GM11168 (cell line): ENCODE measurements at regions not wholly inside any gene's neighbourhood (a gene's known extent, or its start where the extent isn't known, plus 50 kb on each side); places are given as distances from the start of the nearest gene placed in this dataset.

ENCODE experiments used
- in situ Hi-C: fragments of 300-500 bp; cut with MboI; formaldehyde crosslinking; loops from one replicate; pipeline ENCODE4 v1.12.0; 2022; ENCODE audit warnings: low sequenced_read_pairs; ENCODE audit not compliant: unreplicated experiment

- in situ Hi-C loops, result no loop called here
Observed at GRCh38 chr11:104661901-104662300, 236.4 kb downstream of the CASP12 start.

GRCh38 chr11:104661471-104661870 lies 236.8 kb downstream of the CASP12 start:
- in situ Hi-C loops, result no loop called here

GRCh38 chr11:104658177-104658576 lies 240.1 kb downstream of the CASP12 start:
- in situ Hi-C loops, result no loop called here

- in situ Hi-C loops, result no loop called here
Observed at GRCh38 chr11:104657083-104657482, 241.2 kb downstream of the CASP12 start.

- in situ Hi-C loops, result no loop called here
Observed at GRCh38 chr11:104655066-104655465, 243.2 kb downstream of the CASP12 start.

GRCh38 chr11:104654181-104654813 lies 244.0 kb downstream of the CASP12 start:
- in situ Hi-C loops, result no loop called here

GRCh38 chr11:104653407-104653806 lies 244.9 kb downstream of the CASP12 start:
- in situ Hi-C loops, result no loop called here

- in situ Hi-C loops, result no loop called here
Observed at GRCh38 chr11:104652996-104653395, 245.3 kb downstream of the CASP12 start.

- in situ Hi-C loops, result no loop called here
Observed at GRCh38 chr11:104650234-104650633, 248.0 kb downstream of the CASP12 start.

- in situ Hi-C loops, result no loop called here
Observed at GRCh38 chr11:104649002-104649401, 249.3 kb downstream of the CASP12 start.

GRCh38 chr11:104645261-104646222 lies 252.7 kb downstream of the CASP12 start:
- in situ Hi-C loops, result no loop called here

GRCh38 chr11:104637662-104638170 lies 260.5 kb downstream of the CASP12 start:
- in situ Hi-C loops, result no loop called here

- in situ Hi-C loops, result no loop called here
Observed at GRCh38 chr11:104633226-104633625, 265.0 kb downstream of the CASP12 start.

- in situ Hi-C loops, result no loop called here
Observed at GRCh38 chr11:104630352-104630751, 267.9 kb downstream of the CASP12 start.

GRCh38 chr11:104625246-104625645 lies 273.0 kb downstream of the CASP12 start:
- in situ Hi-C loops, result no loop called here

- in situ Hi-C loops, result no loop called here
Observed at GRCh38 chr11:104624021-104624420, 274.2 kb downstream of the CASP12 start.

- in situ Hi-C loops, result no loop called here
Observed at GRCh38 chr11:104623518-104623917, 274.7 kb downstream of the CASP12 start.

GRCh38 chr11:104620991-104621390 lies 277.3 kb downstream of the CASP12 start:
- in situ Hi-C loops, result no loop called here

GRCh38 chr11:104619751-104620150 lies 278.5 kb downstream of the CASP12 start:
- in situ Hi-C loops, result no loop called here

GRCh38 chr11:104618954-104619353 lies 279.3 kb downstream of the CASP12 start:
- in situ Hi-C loops, result no loop called here

GRCh38 chr11:104614961-104615360 lies 283.3 kb downstream of the CASP12 start:
- in situ Hi-C loops, result no loop called here
